Testis (tissue), 2 donors: ENCODE measurements at regions not wholly inside any gene's neighbourhood (a gene's known extent, or its start where the extent isn't known, plus 50 kb on each side); places are given as distances from the start of the nearest gene placed in this dataset.

Source experiments
- CTCF ChIP-seq, 3 experiments: fragments of 450-650 bp in 2 of 3; fragments of 200-600 bp in 1 of 3; sonication (generic) in 1 of 3; IDR thresholded peaks; one replicate each; pipeline ENCODE4 v1.5.1; 2016 to 2019; ENCODE audit warnings: antibody characterized with exemption in 3 of 3, mild to moderate bottlenecking in 2 of 3, moderate library complexity in 1 of 3
- POLR2A ChIP-seq: fragments of 450-650 bp; IDR thresholded peaks from one replicate; pipeline ENCODE4 v1.6.1; 2017; ENCODE audit warnings: antibody characterized with exemption, mild to moderate bottlenecking, moderate library complexity

- TF ChIP-seq CTCF (IDR thresholded peaks at IDR 0.05) = no peak
- no peak for TF ChIP-seq POLR2A
Observed at GRCh38 chr16:73879621-73880020, 417.0 kb upstream of the PSMD7 start.
